IMR-90 (cell line): ENCODE measurements at regions not wholly inside any gene's neighbourhood (a gene's known extent, or its start where the extent isn't known, plus 50 kb on each side); places are given as distances from the start of the nearest gene placed in this dataset.

ENCODE experiments used
- CTCF ChIP-seq: conservative IDR thresholded peaks from 2 replicates; pipeline ENCODE4 v1.5.1; 2012; ENCODE audit warnings: mild to moderate bottlenecking, low read depth, low read length, improper control_type of control experiment
- ELK1 ChIP-seq: fragments of 150-350 bp; IDR thresholded peaks from 2 replicates; pipeline ENCODE4 v1.6.1; 2016; ENCODE audit warnings: low read depth, mild to moderate bottlenecking, low read length, moderate library complexity, borderline replicate concordance
- POLR2A ChIP-seq: IDR thresholded peaks from 2 replicates; pipeline ENCODE4 v1.6.1; 2012; ENCODE audit warnings: mild to moderate bottlenecking, low read depth, low read length
- RAD21 ChIP-seq: IDR thresholded peaks from 2 replicates; pipeline ENCODE4 v1.6.1; 2012; ENCODE audit warnings: low read length, improper control_type of control experiment
- RFX5 ChIP-seq: IDR thresholded peaks from 2 replicates; pipeline ENCODE4 v1.8.0; 2012; ENCODE audit warnings: low read depth, mild to moderate bottlenecking, low read length, moderate library complexity
- SMC3 ChIP-seq: fragments of 150-350 bp; IDR thresholded peaks from 2 replicates; pipeline ENCODE4 v1.6.1; 2016; ENCODE audit warnings: low read depth, mild to moderate bottlenecking, antibody characterized with exemption, low read length, moderate library complexity

GRCh38 chr1:96178053-96178452, 543.5 kb upstream of the PTBP2 start:
- TF ChIP-seq RFX5 (no peak), CTCF (no peak), RAD21 (no peak), SMC3 (no peak), ELK1 (no peak), POLR2A (no peak)
